T-helper 1 cell treated with Interleukin-12 subunit alpha and Interleukin-12 subunit beta and Interleukin-4 antibody, amounts not matched to agents 30 μg/mL and 1 μg/mL, for 36 hours (primary cell): ENCODE measurements at regions not wholly inside any gene's neighbourhood (a gene's known extent, or its start where the extent isn't known, plus 50 kb on each side); places are given as distances from the start of the nearest gene placed in this dataset.

Experiments
- H3K27ac Mint-ChIP-seq: one replicate; pipeline ENCODE4 v1.8.0; 2021; ENCODE audit warnings: mild to moderate bottlenecking, mixed read lengths
- H3K27me3 Mint-ChIP-seq: one replicate; pipeline ENCODE4 v1.8.0; 2021; ENCODE audit warnings: low read depth, mixed read lengths
- H3K36me3 Mint-ChIP-seq: one replicate; pipeline ENCODE4 v1.8.0; 2021; ENCODE audit warnings: low read depth, mixed read lengths
- H3K4me1 Mint-ChIP-seq: one replicate; pipeline ENCODE4 v1.8.0; 2021; ENCODE audit warnings: low read depth, mixed read lengths
- H3K4me3 Mint-ChIP-seq: one replicate; pipeline ENCODE4 v1.8.0; 2021; ENCODE audit warnings: mild to moderate bottlenecking, moderate library complexity, mixed read lengths
- H3K9me3 Mint-ChIP-seq: one replicate; pipeline ENCODE4 v1.8.0; 2021; ENCODE audit warnings: mixed read lengths

GRCh38 chr3:103308921-103309320 is 874.1 kb downstream of the ZPLD1 start:
- Mint-ChIP-seq H3K27me3 (no peaks in the 10 kb centered on the region), H3K27ac (no peak overlapping the region), H3K4me3 (no peak overlapping the region), H3K4me1 (no peaks in the 10 kb centered on the region), H3K36me3 (no peaks in the 10 kb centered on the region), H3K9me3 (no peaks in the 10 kb centered on the region)

DNA sequence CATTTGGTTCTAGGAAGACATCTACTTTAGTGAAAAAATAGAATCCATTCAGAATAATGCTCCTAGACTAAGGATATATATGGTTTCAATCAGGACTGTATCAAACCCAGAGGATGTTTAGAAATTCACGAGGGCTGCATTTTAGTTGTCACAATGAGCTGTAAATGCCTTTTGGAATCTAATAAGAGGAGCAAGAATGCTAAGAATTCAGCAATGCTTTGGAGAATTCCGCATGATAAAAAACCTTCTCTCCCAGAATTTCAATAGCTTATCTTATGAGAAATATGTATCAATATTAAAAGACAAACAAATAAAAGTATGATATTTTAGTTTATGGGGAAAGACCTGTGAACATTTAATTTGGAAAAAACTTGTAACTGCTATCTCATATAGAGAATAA is 885.1 kb downstream of the ZPLD1 start:
- Mint-ChIP-seq H3K36me3 (no peaks in the 10 kb centered on the region), H3K4me3 (no peak overlapping the region), H3K4me1 (no peaks in the 10 kb centered on the region), H3K27ac (no peak overlapping the region), H3K27me3 (no peaks in the 10 kb centered on the region), H3K9me3 (no peaks in the 10 kb centered on the region)

DNA sequence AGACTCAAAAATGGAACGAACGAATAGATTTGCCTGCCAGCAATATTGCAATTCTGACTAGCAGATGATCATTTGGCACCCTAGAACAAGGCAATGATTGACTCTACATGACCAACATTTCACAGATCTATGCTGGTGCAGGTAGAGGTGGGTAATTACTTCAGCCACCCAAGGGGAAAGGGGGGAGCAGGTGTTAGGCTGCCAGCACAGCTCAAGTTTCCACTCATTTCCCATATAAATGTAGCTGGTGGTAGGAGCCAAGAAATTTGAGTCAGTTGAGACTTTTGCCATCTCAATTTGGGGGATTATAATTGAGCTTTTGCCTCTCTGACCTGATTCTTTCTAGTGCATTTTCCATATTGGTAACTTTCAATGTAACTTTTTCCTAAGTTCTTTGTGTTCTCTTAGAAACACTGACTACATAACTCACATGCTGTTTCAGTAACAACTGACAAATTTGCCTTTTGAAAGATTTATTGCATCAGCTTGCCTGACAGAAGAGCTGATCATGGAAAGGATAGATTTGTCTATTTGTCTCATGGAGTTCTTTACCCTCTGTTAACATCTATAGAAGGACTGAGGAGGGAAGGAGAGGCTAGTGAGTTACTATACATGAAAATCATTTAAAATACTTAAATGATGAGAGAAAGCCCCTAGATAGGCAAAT is 902.5 kb downstream of the ZPLD1 start:
- H3K4me1 Mint-ChIP-seq: no peaks in the 10 kb centered on the region
- H3K27me3 Mint-ChIP-seq: no peaks in the 10 kb centered on the region
- no peak overlapping the region for H3K4me3 Mint-ChIP-seq
- no peaks in the 10 kb centered on the region for H3K36me3 Mint-ChIP-seq
- no peaks in the 10 kb centered on the region for H3K9me3 Mint-ChIP-seq
- H3K27ac Mint-ChIP-seq: no peak overlapping the region

DNA sequence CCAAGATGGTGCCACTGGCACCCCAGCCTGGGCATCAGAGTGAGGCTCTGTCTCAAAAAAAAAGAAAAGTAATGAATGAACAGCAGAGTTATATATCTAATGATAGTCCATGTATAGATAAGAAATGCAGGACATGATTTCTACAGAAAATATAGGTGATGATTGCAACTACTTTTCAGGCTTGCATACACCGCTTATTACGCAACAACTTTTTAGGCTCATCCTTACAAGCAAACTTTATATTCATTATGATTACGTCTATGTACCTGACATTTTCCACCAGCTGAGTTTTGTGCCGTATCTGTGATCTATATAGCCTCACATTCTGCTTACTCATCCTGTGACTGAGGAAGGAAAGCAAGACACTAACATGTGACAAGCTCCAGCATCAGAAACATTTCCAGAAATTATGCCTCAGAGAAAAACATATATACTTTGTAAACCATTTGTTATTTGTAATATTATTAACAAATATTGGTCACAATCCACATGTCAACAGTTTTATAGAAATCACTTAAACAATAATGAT is 906.3 kb downstream of the ZPLD1 start:
- Mint-ChIP-seq H3K27ac (no peak overlapping the region), H3K4me1 (no peaks in the 10 kb centered on the region), H3K36me3 (no peaks in the 10 kb centered on the region), H3K9me3 (no peaks in the 10 kb centered on the region), H3K27me3 (no peaks in the 10 kb centered on the region), H3K4me3 (no peak overlapping the region)

- H3K36me3 Mint-ChIP-seq: no peaks in the 10 kb centered on the region
- no peaks in the 10 kb centered on the region for H3K27me3 Mint-ChIP-seq
- no peak overlapping the region for H3K4me3 Mint-ChIP-seq
- no peak overlapping the region for H3K27ac Mint-ChIP-seq
- H3K9me3 Mint-ChIP-seq: no peaks in the 10 kb centered on the region
- H3K4me1 Mint-ChIP-seq: no peaks in the 10 kb centered on the region
Measured at GRCh38 chr3:103342205-103342731, 907.5 kb downstream of the ZPLD1 start.

GRCh38 chr3:103349760-103350159 is 914.9 kb downstream of the ZPLD1 start:
- Mint-ChIP-seq H3K4me1 (no peaks in the 10 kb centered on the region), H3K4me3 (no peak overlapping the region), H3K36me3 (no peaks in the 10 kb centered on the region), H3K9me3 (no peaks in the 10 kb centered on the region), H3K27ac (no peak overlapping the region), H3K27me3 (no peaks in the 10 kb centered on the region)

GRCh38 chr3:103365467-103365866 is 930.7 kb downstream of the ZPLD1 start:
- Mint-ChIP-seq H3K36me3 (no peaks in the 10 kb centered on the region), H3K4me3 (no peak overlapping the region), H3K27me3 (no peaks in the 10 kb centered on the region), H3K9me3 (no peaks in the 10 kb centered on the region), H3K4me1 (no peaks in the 10 kb centered on the region), H3K27ac (no peak overlapping the region)

DNA sequence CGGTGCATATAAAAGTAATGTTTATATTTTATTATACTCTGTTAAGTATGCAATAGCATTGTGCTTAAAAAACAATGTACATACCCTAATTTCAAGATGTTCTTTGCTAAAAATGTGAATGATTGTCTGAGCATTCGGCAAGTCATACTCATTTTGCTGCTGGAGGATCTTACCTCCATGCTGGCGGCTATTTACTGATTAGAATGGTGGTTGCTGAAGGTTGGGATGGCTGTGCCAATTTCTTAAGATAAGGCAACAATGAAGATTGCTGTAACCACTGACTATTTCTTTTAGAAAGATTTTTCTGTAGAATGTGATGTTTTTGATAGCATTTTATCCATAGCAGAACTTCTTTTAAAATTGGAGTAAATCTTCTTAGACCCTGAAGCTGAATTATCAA is 932.7 kb downstream of the ZPLD1 start:
- Mint-ChIP-seq H3K4me3 (no peak overlapping the region), H3K27ac (no peak overlapping the region), H3K9me3 (no peaks in the 10 kb centered on the region), H3K4me1 (no peaks in the 10 kb centered on the region), H3K27me3 (no peaks in the 10 kb centered on the region), H3K36me3 (no peaks in the 10 kb centered on the region)

GRCh38 chr3:103371411-103371810 is 936.6 kb downstream of the ZPLD1 start:
- Mint-ChIP-seq H3K27ac (no peak overlapping the region), H3K4me1 (no peaks in the 10 kb centered on the region), H3K9me3 (no peaks in the 10 kb centered on the region)

GRCh38 chr3:103372031-103372430 is 937.2 kb downstream of the ZPLD1 start:
- H3K9me3 Mint-ChIP-seq: no peaks in the 10 kb centered on the region
- H3K36me3 Mint-ChIP-seq: no peaks in the 10 kb centered on the region
- H3K27me3 Mint-ChIP-seq: no peaks in the 10 kb centered on the region
- H3K4me3 Mint-ChIP-seq: no peak overlapping the region
- no peak overlapping the region for H3K27ac Mint-ChIP-seq
- H3K4me1 Mint-ChIP-seq: no peaks in the 10 kb centered on the region

More at GRCh38 chr3:103371411-103371810, 936.6 kb downstream of the ZPLD1 start:
- Mint-ChIP-seq H3K4me3 (no peak overlapping the region), H3K27me3 (no peaks in the 10 kb centered on the region), H3K36me3 (no peaks in the 10 kb centered on the region)

DNA sequence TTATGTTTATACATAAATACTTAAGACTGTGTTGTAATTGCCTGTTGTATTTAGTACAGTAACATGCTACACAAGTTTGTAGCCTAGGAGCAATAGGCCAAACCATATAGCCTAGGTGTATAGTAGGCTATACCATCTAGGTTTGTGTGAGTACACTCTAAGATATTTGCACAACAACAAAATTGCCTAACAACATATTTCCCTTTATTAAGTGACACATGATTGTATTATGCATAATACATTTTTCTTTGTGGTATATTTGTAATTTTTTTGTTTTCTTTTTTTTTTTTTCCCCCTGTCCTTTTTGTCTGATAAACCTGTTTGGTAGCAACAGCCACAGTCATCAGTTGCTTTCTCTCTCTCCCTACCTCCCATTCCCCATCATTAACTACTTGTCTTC is 945.6 kb downstream of the ZPLD1 start:
- Mint-ChIP-seq H3K9me3 (no peaks in the 10 kb centered on the region), H3K36me3 (no peaks in the 10 kb centered on the region), H3K4me3 (no peak overlapping the region), H3K27ac (no peak overlapping the region), H3K4me1 (no peaks in the 10 kb centered on the region), H3K27me3 (no peaks in the 10 kb centered on the region)

- Mint-ChIP-seq H3K27me3 (no peaks in the 10 kb centered on the region), H3K4me3 (no peak overlapping the region), H3K36me3 (no peaks in the 10 kb centered on the region), H3K9me3 (no peaks in the 10 kb centered on the region), H3K27ac (no peak overlapping the region), H3K4me1 (no peaks in the 10 kb centered on the region)
Measured at GRCh38 chr3:103381296-103382079, 946.7 kb downstream of the ZPLD1 start.

DNA sequence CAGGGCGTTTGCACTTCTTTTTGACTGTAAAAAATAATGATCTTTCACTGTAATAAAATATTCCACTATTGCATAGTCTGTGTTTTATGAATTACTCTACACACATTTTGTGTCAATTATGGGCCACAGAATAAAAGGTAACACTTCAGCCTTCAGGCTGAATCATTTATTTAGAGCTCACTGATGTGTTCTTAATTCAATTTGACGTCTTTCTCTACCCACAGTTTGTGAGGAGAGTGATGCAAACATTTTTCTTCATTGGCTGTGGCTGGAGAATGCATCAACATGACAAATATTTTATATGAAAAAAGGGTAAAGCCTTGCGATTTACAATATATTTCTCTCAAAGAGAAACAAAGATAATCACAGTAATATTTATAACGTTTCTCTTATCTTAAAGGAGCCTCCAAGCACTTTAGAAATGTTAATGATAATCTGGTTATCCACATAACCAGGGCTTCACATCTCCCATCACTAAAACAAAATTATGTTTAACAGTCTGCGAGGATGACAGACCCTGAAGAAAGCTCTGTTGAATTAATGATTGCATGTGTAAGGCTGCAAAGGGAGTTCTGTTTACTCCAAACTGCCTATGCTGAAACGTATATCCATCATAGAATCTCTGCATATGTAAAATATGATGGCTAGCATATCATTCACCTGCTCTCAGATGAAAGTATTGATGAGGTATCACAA is 951.3 kb downstream of the ZPLD1 start:
- H3K9me3 Mint-ChIP-seq: no peaks in the 10 kb centered on the region
- H3K27me3 Mint-ChIP-seq: no peaks in the 10 kb centered on the region
- no peak overlapping the region for H3K4me3 Mint-ChIP-seq
- no peak overlapping the region for H3K27ac Mint-ChIP-seq
- no peaks in the 10 kb centered on the region for H3K36me3 Mint-ChIP-seq
- H3K4me1 Mint-ChIP-seq: no peaks in the 10 kb centered on the region

DNA sequence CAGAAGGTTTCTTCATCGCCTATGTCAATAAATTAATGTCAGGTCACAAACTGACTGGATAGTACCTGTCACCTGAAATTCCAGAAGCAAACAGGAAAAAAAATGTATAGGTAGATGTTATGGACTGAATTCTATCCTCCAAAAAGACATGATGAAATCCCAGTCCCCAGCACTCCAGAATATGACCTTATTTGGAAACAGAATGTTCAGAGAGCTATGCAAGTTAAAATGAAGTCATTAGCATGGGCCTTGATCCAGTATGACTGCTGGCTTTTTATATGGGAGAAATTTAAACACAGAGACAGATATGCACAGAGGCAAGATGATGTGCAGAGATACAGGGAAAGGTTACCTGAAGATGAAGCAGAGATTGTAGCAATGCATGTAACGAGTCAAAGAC is 953.4 kb downstream of the ZPLD1 start:
- H3K4me1 Mint-ChIP-seq: no peaks in the 10 kb centered on the region
- no peak overlapping the region for H3K4me3 Mint-ChIP-seq
- no peaks in the 10 kb centered on the region for H3K27me3 Mint-ChIP-seq
- H3K36me3 Mint-ChIP-seq: no peaks in the 10 kb centered on the region
- H3K27ac Mint-ChIP-seq: no peak overlapping the region
- no peaks in the 10 kb centered on the region for H3K9me3 Mint-ChIP-seq
